ENCODE measurements at regions not wholly inside any gene's neighbourhood (a gene's known extent, or its start where the extent isn't known, plus 50 kb on each side); places are given as distances from the start of the nearest gene placed in this dataset.

DNA sequence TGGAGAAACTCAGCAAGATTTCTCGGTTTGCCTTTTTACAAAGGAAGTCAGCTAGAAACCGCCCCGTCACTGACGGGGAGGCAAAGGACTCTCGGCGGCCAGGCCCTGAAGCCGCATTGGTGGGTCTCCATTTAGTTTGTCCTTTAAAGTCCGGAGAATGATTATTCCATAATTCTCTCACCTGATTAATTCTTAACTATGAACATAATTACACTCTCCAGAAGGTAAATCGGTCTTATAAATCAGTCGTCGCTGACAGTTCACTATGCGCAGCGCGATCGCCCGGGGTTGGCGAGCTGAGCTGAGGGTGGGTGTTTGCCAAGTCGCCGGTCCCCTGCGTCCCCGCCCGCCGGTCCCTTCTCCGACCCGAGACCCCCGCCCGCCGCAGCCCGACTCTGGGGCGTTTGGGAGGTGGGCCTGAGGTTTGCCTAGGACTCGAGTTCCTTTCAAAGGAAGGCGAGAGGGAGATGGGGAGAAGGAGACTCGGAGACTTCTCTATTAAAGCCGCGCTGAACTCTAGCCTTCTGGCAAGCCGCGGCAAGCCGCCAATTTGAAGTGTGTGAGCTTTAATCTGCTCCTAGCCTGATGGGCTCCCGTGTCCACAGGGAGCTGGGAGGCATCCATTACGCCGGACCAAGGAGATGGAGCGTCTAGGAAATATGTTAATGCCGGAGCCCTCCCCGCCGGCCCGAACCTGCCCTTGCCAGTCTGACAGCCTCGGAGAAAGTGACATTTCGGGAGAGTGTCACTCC lies 392.9 kb downstream of the NOVA1 start:
- TF ChIP-seq, protein P1, sequence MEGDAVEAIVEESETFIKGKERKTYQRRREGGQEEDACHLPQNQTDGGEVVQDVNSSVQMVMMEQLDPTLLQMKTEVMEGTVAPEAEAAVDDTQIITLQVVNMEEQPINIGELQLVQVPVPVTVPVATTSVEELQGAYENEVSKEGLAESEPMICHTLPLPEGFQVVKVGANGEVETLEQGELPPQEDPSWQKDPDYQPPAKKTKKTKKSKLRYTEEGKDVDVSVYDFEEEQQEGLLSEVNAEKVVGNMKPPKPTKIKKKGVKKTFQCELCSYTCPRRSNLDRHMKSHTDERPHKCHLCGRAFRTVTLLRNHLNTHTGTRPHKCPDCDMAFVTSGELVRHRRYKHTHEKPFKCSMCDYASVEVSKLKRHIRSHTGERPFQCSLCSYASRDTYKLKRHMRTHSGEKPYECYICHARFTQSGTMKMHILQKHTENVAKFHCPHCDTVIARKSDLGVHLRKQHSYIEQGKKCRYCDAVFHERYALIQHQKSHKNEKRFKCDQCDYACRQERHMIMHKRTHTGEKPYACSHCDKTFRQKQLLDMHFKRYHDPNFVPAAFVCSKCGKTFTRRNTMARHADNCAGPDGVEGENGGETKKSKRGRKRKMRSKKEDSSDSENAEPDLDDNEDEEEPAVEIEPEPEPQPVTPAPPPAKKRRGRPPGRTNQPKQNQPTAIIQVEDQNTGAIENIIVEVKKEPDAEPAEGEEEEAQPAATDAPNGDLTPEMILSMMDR (IDR thresholded peaks at IDR 0.05), result no peak
- TF ChIP-seq, protein P2, sequence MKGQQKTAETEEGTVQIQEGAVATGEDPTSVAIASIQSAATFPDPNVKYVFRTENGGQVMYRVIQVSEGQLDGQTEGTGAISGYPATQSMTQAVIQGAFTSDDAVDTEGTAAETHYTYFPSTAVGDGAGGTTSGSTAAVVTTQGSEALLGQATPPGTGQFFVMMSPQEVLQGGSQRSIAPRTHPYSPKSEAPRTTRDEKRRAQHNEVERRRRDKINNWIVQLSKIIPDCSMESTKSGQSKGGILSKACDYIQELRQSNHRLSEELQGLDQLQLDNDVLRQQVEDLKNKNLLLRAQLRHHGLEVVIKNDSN (IDR thresholded peaks at IDR 0.05; ENCODE audit: borderline replicate concordance, low read depth), result no peak

Data from SK-N-SH (cell line).